Aorta (tissue), 5 donors: ENCODE measurements at regions not wholly inside any gene's neighbourhood (a gene's known extent, or its start where the extent isn't known, plus 50 kb on each side); places are given as distances from the start of the nearest gene placed in this dataset.

Experiments
- ATAC-seq: fragments of 200-7000 bp; cut with Tn5 transposase; one replicate; pipeline ENCODE4 v1.9.1; 2022; ENCODE audit warnings: moderate library complexity; ENCODE audit not compliant: low FRiP score
- DNase-seq, 2 donors: peaks; one replicate each; pipeline ENCODE4 v3.0.0-alpha.2; 2020
- H3K27ac ChIP-seq, 2 donors: one replicate each; pipeline ENCODE4 v1.5.1; 2013; ENCODE audit warnings: low read length in 2 of 2, mild to moderate bottlenecking in 2 of 2, moderate library complexity in 2 of 2, control low read depth in 1 of 2, inconsistent platforms in 1 of 2, low read depth in 1 of 2
- H3K27me3 ChIP-seq, 2 donors: one replicate each; pipeline ENCODE4 v1.6.1; 2013; ENCODE audit warnings: control low read depth in 1 of 2, low read length in 1 of 2, mild to moderate bottlenecking in 1 of 2, moderate library complexity in 1 of 2; ENCODE audit not compliant: insufficient read depth in 2 of 2, control insufficient read depth in 1 of 2
- H3K36me3 ChIP-seq, 2 donors: one replicate each; pipeline ENCODE4 v1.6.1; 2013; ENCODE audit warnings: control low read depth in 1 of 2, low read length in 1 of 2, mild to moderate bottlenecking in 1 of 2; ENCODE audit not compliant: insufficient read depth in 2 of 2, control insufficient read depth in 1 of 2
- H3K4me1 ChIP-seq, 2 donors: one replicate each; pipeline ENCODE4 v1.6.1; 2013; ENCODE audit warnings: low read length in 2 of 2, control low read depth in 1 of 2, mild to moderate bottlenecking in 1 of 2, moderate library complexity in 1 of 2; ENCODE audit not compliant: insufficient read depth in 2 of 2, control insufficient read depth in 1 of 2
- H3K4me3 ChIP-seq, 2 donors: one replicate each; pipeline ENCODE4 v1.5.1; 2013; ENCODE audit warnings: low read length in 2 of 2, control low read depth in 1 of 2, mild to moderate bottlenecking in 1 of 2
- H3K9me3 ChIP-seq: one replicate; pipeline ENCODE4 v1.6.1; 2013; ENCODE audit warnings: mild to moderate bottlenecking, low read length; ENCODE audit not compliant: control insufficient read depth
- WGBS, 2 donors: extraction: QIAGEN DNeasy Blood & Tissue Kit; methylation state at CpG; one replicate each; pipeline ENCODE4 v1.1.7; 2013; 5-methylcytosine and 5-hydroxymethylcytosine counted together
- intact Hi-C, 2 donors: fragments of 100-400 bp; cut with DNase I; formaldehyde crosslinking; loops; one replicate each; pipeline versions ENCODE4 v1.14.2 to v1.15.0; 2022
- donor health status: healthy with polysubstance abuse.
- donor health status: Bipolar disorder and iron deficiency.
- donor health status: DM: no; HTN: no; CAD: no.
- donor health status: DM: no; HTN: no; CAD: no.
- donor health status: DM: yes; HTN: yes; CAD: no.

GRCh38 chr13:99050983-99051488 lies 73.2 kb upstream of the DOCK9 start:
- Histone ChIP-seq H3K4me1 (no peaks in the 10 kb centered on the region), H3K36me3 (no peaks in the 10 kb centered on the region), H3K27ac (no peak overlapping the region), H3K9me3 (no peaks in the 10 kb centered on the region), H3K27me3 (no peaks in the 10 kb centered on the region), H3K4me3 (no peak overlapping the region)
- WGBS, 2 donors: 93% methylated on average over 7 of the region's 7 CpGs
- no peak for DNase-seq
- intact Hi-C loops: no loop called here
- no peak for ATAC-seq

GRCh38 chr13:99051768-99052455 lies 74.0 kb upstream of the DOCK9 start:
- no peak overlapping the region for H3K4me3 ChIP-seq
- H3K4me1 ChIP-seq: no peaks in the 10 kb centered on the region
- WGBS, 2 donors: 81 to 85% methylated on average over 2 of the region's 2 CpGs
- no peak for DNase-seq
- no peak for ATAC-seq
- no peaks in the 10 kb centered on the region for H3K27me3 ChIP-seq
- H3K9me3 ChIP-seq: no peaks in the 10 kb centered on the region
- intact Hi-C loops: no loop called here
- H3K27ac ChIP-seq: no peak overlapping the region
- no peaks in the 10 kb centered on the region for H3K36me3 ChIP-seq

GRCh38 chr13:99053636-99054233 lies 75.9 kb upstream of the DOCK9 start:
- no peaks in the 10 kb centered on the region for H3K36me3 ChIP-seq
- no peak overlapping the region for H3K4me3 ChIP-seq
- DNase-seq (no peak), ATAC-seq (no peak)
- intact Hi-C loops: no loop called here
- H3K27ac ChIP-seq: no peak overlapping the region
- WGBS, 2 donors: 81 to 92% methylated on average over 5 of the region's 5 CpGs
- no peaks in the 10 kb centered on the region for H3K4me1 ChIP-seq
- no peaks in the 10 kb centered on the region for H3K9me3 ChIP-seq
- H3K27me3 ChIP-seq: no peaks in the 10 kb centered on the region

- intact Hi-C loops: no loop called here
- no peak for DNase-seq
- H3K27me3 ChIP-seq: no peaks in the 10 kb centered on the region
- H3K9me3 ChIP-seq: no peaks in the 10 kb centered on the region
- H3K4me3 ChIP-seq: no peak overlapping the region
- H3K36me3 ChIP-seq: no peaks in the 10 kb centered on the region
- WGBS, 2 donors: 91 to 93% methylated on average over 10 of the region's 10 CpGs
- no peaks in the 10 kb centered on the region for H3K4me1 ChIP-seq
- ATAC-seq: no peak
- no peak overlapping the region for H3K27ac ChIP-seq
Measured at GRCh38 chr13:99055281-99055680, 77.4 kb upstream of the DOCK9 start.

GRCh38 chr13:99055735-99056134 lies 77.9 kb upstream of the DOCK9 start:
- no peak for ATAC-seq
- no peak overlapping the region for H3K4me3 ChIP-seq
- H3K4me1 ChIP-seq: no peaks in the 10 kb centered on the region
- no peaks in the 10 kb centered on the region for H3K27me3 ChIP-seq
- no peak for DNase-seq
- no peaks in the 10 kb centered on the region for H3K9me3 ChIP-seq
- no peaks in the 10 kb centered on the region for H3K36me3 ChIP-seq
- H3K27ac ChIP-seq: no peak overlapping the region
- intact Hi-C loops: no loop called here
- WGBS, 2 donors: 95 to 97% methylated on average over 1 of the region's 1 CpG

- no peaks in the 10 kb centered on the region for H3K27me3 ChIP-seq
- intact Hi-C loops: no loop called here
- no peaks in the 10 kb centered on the region for H3K36me3 ChIP-seq
- DNase-seq: no peak
- 93 to 94% methylated on average over 7 of the region's 7 CpGs for WGBS, 2 donors
- no peaks in the 10 kb centered on the region for H3K9me3 ChIP-seq
- ATAC-seq: no peak
- no peak overlapping the region for H3K27ac ChIP-seq
- no peak overlapping the region for H3K4me3 ChIP-seq
- no peaks in the 10 kb centered on the region for H3K4me1 ChIP-seq
Measured at GRCh38 chr13:99056381-99057014, 78.6 kb upstream of the DOCK9 start.

- Histone ChIP-seq H3K9me3 (no peaks in the 10 kb centered on the region), H3K27ac (no peak overlapping the region), H3K27me3 (no peaks in the 10 kb centered on the region), H3K36me3 (no peaks in the 10 kb centered on the region), H3K4me3 (no peak overlapping the region), H3K4me1 (no peaks in the 10 kb centered on the region)
- intact Hi-C loops: no loop called here
- DNase-seq (no peak), ATAC-seq (no peak)
- WGBS, 2 donors: 91 to 93% methylated on average over 4 of the region's 4 CpGs
Measured at GRCh38 chr13:99057310-99057975, 79.6 kb upstream of the DOCK9 start.

- no peak overlapping the region for H3K27ac ChIP-seq
- H3K36me3 ChIP-seq: no peaks in the 10 kb centered on the region
- no peaks in the 10 kb centered on the region for H3K27me3 ChIP-seq
- WGBS, 2 donors: 91 to 92% methylated on average over 8 of the region's 8 CpGs
- no peak for DNase-seq
- no peak for ATAC-seq
- intact Hi-C loops: no loop called here
- no peaks in the 10 kb centered on the region for H3K9me3 ChIP-seq
- H3K4me3 ChIP-seq: no peak overlapping the region
- H3K4me1 ChIP-seq: no peaks in the 10 kb centered on the region
Measured at GRCh38 chr13:99058527-99059495, 80.9 kb upstream of the DOCK9 start.
